HG02798 (cell line): ENCODE measurements at regions not wholly inside any gene's neighbourhood (a gene's known extent, or its start where the extent isn't known, plus 50 kb on each side); places are given as distances from the start of the nearest gene placed in this dataset.

Experiments used
- ATAC-seq: cut with Tn5 transposase; IDR thresholded peaks from one replicate; pipeline ENCODE4 v1.9.1; 2021; ENCODE audit warnings: mild to moderate bottlenecking; ENCODE audit not compliant: unreplicated experiment, poor library complexity

- no peak for ATAC-seq
Observed at GRCh38 chr6:108777536-108777935, 70.7 kb upstream of the ARMC2 start.

- no peak for ATAC-seq
Observed at GRCh38 chr6:108778421-108779186, 69.6 kb upstream of the ARMC2 start.

GRCh38 chr6:108779536-108780275, 68.5 kb upstream of the ARMC2 start:
- ATAC-seq = no peak

- no peak for ATAC-seq
Observed at GRCh38 chr6:108780784-108781183, 67.4 kb upstream of the ARMC2 start.

GRCh38 chr6:108781419-108782100, 66.7 kb upstream of the ARMC2 start:
- ATAC-seq = no peak

- ATAC-seq = peak; percentile 63
Observed at GRCh38 chr6:108782179-108783041, 65.8 kb upstream of the ARMC2 start.

GRCh38 chr6:108785653-108786052, 62.6 kb upstream of the ARMC2 start:
- no peak for ATAC-seq

- ATAC-seq = no peak
Observed at GRCh38 chr6:108788416-108788815, 59.8 kb upstream of the ARMC2 start.

GRCh38 chr6:108789475-108789874, 58.7 kb upstream of the ARMC2 start:
- ATAC-seq = no peak

- ATAC-seq = no peak
Observed at GRCh38 chr6:108791700-108792099, 56.5 kb upstream of the ARMC2 start.

- ATAC-seq = no peak
Observed at GRCh38 chr6:108793516-108794251, 54.5 kb upstream of the ARMC2 start.

- no peak for ATAC-seq
Observed at GRCh38 chr6:108795122-108795521, 53.1 kb upstream of the ARMC2 start.

- no peak for ATAC-seq
Observed at GRCh38 chr6:108795814-108796213, 52.4 kb upstream of the ARMC2 start.

- ATAC-seq = no peak
Observed at GRCh38 chr6:108796875-108797274, 51.3 kb upstream of the ARMC2 start.

GRCh38 chr6:108797951-108798669, 50.1 kb upstream of the ARMC2 start:
- ATAC-seq = no peak
